ENCODE measurements at regions not wholly inside any gene's neighbourhood (a gene's known extent, or its start where the extent isn't known, plus 50 kb on each side); places are given as distances from the start of the nearest gene placed in this dataset.

GRCh38 chr3:30945291-30945690, 50.8 kb upstream of the GADL1 start:
- Histone ChIP-seq H3K36me3 (ENCODE audit: control insufficient read depth in 5 of 5, insufficient read depth in 5 of 5, low read length in 5 of 5) (no peaks in the 10 kb centered on the region), H3K4me3 (ENCODE audit: low read depth in 1 of 5, low read length in 5 of 5) (no peak overlapping the region), H3K9me3 (ENCODE audit: control insufficient read depth in 5 of 5, low read length in 5 of 5) (no peaks in the 10 kb centered on the region), H3K4me1 (ENCODE audit: control insufficient read depth in 5 of 5, insufficient read depth in 5 of 5, low read length in 5 of 5) (no peaks in the 10 kb centered on the region), H3K27ac (ENCODE audit: low read depth, low read length) (no peak overlapping the region), H3K9ac (ENCODE audit: low read length in 5 of 5) (no peak overlapping the region), H3K27me3 (ENCODE audit: control insufficient read depth in 5 of 5, insufficient read depth in 4 of 5, low read length in 5 of 5) (peaks cover 0 to 2% (median 0%) of the 10 kb centered on the region in 5 donors)

DNA sequence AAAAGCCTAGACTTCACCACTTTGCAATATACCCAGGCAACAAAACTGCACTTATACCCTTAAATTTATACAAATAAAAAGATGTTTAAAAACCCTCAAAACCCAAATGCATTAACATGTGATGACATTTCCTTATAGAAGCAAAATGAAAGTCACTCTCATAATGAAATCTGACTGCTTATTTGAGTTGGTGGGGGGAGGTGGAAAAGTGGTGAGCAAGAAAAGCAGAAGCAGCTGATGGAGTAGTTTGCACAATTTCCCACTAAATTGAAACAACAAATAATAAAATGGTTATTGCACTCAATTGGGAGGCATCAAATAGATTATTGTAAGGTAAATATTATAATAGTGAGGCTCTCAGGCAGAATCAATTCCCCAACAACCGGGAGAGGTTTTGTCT, 54.0 kb upstream of the GADL1 start:
- Histone ChIP-seq H3K9ac (ENCODE audit: low read length in 5 of 5) (no peak overlapping the region), H3K4me1 (ENCODE audit: control insufficient read depth in 5 of 5, insufficient read depth in 5 of 5, low read length in 5 of 5) (no peaks in the 10 kb centered on the region), H3K9me3 (ENCODE audit: control insufficient read depth in 5 of 5, low read length in 5 of 5) (no peaks in the 10 kb centered on the region), H3K27me3 (ENCODE audit: control insufficient read depth in 5 of 5, insufficient read depth in 4 of 5, low read length in 5 of 5) (no peaks in the 10 kb centered on the region), H3K4me3 (ENCODE audit: low read depth in 1 of 5, low read length in 5 of 5) (no peak overlapping the region), H3K27ac (ENCODE audit: low read depth, low read length) (no peak overlapping the region), H3K36me3 (ENCODE audit: control insufficient read depth in 5 of 5, insufficient read depth in 5 of 5, low read length in 5 of 5) (no peaks in the 10 kb centered on the region)

DNA sequence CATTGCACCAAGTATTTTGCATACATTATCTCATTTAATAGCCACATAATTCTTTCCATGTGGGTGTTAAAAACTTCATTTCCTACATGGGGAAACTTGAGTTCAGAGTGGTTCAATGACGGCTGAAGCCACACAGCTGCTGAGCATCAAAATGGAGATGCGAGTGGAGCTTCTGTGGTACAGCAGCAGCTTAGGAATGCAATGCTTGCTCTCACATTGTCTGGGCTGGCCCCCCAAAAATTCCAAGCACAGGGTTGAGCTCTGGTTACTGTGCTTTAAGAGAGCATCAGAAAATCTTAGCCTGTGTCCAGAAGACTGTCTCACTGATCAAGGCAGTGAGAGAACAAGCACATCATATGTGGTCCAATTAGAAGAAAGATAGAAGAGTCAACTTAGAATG, 57.4 kb upstream of the GADL1 start:
- Histone ChIP-seq H3K4me1 (ENCODE audit: control insufficient read depth in 5 of 5, insufficient read depth in 5 of 5, low read length in 5 of 5) (peaks cover 0 to 2% (median 0%) of the 10 kb centered on the region in 5 donors), H3K27me3 (ENCODE audit: control insufficient read depth in 5 of 5, insufficient read depth in 4 of 5, low read length in 5 of 5) (no peaks in the 10 kb centered on the region), H3K9me3 (ENCODE audit: control insufficient read depth in 5 of 5, low read length in 5 of 5) (no peaks in the 10 kb centered on the region), H3K9ac (ENCODE audit: low read length in 5 of 5) (no peak overlapping the region), H3K36me3 (ENCODE audit: control insufficient read depth in 5 of 5, insufficient read depth in 5 of 5, low read length in 5 of 5) (no peaks in the 10 kb centered on the region), H3K4me3 (ENCODE audit: low read depth in 1 of 5, low read length in 5 of 5) (no peak overlapping the region), H3K27ac (ENCODE audit: low read depth, low read length) (no peak overlapping the region)

GRCh38 chr3:30952786-30953185, 58.3 kb upstream of the GADL1 start:
- Histone ChIP-seq H3K4me1 (ENCODE audit: control insufficient read depth in 5 of 5, insufficient read depth in 5 of 5, low read length in 5 of 5) (peaks cover 0 to 2% (median 0%) of the 10 kb centered on the region in 5 donors), H3K4me3 (ENCODE audit: low read depth in 1 of 5, low read length in 5 of 5) (no peak overlapping the region), H3K9me3 (ENCODE audit: control insufficient read depth in 5 of 5, low read length in 5 of 5) (no peaks in the 10 kb centered on the region), H3K27ac (ENCODE audit: low read depth, low read length) (no peak overlapping the region), H3K27me3 (ENCODE audit: control insufficient read depth in 5 of 5, insufficient read depth in 4 of 5, low read length in 5 of 5) (no peaks in the 10 kb centered on the region), H3K9ac (ENCODE audit: low read length in 5 of 5) (no peak overlapping the region), H3K36me3 (ENCODE audit: control insufficient read depth in 5 of 5, insufficient read depth in 5 of 5, low read length in 5 of 5) (no peaks in the 10 kb centered on the region)

DNA sequence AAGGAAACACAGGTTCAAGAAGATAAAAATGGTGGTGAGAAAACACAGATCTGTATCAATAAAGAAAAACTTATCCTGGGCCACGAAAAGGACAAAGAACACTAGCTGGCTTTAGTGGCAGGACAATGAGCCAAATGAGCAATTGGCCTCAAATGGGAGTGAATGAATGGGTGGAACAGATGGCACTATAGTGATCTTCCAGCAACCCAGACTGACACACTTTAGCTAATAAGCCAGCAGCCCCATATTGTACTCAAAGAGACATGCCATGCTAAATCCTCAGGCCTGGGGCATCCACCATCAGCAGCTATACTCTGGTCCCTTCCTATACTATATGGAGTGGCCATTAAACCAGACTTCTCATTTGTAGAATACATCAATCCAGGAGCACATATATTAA, 60.0 kb upstream of the GADL1 start:
- Histone ChIP-seq H3K9ac (ENCODE audit: low read length in 5 of 5) (no peak overlapping the region), H3K9me3 (ENCODE audit: control insufficient read depth in 5 of 5, low read length in 5 of 5) (peaks cover 0 to 14% (median 12%) of the 10 kb centered on the region in 5 donors), H3K4me1 (ENCODE audit: control insufficient read depth in 5 of 5, insufficient read depth in 5 of 5, low read length in 5 of 5) (peaks cover 0 to 2% (median 0%) of the 10 kb centered on the region in 5 donors), H3K27me3 (ENCODE audit: control insufficient read depth in 5 of 5, insufficient read depth in 4 of 5, low read length in 5 of 5) (no peaks in the 10 kb centered on the region), H3K4me3 (ENCODE audit: low read depth in 1 of 5, low read length in 5 of 5) (no peak overlapping the region), H3K27ac (ENCODE audit: low read depth, low read length) (no peak overlapping the region), H3K36me3 (ENCODE audit: control insufficient read depth in 5 of 5, insufficient read depth in 5 of 5, low read length in 5 of 5) (no peaks in the 10 kb centered on the region)

GRCh38 chr3:30962084-30962483, 67.6 kb upstream of the GADL1 start:
- H3K9me3 ChIP-seq (ENCODE audit: control insufficient read depth in 5 of 5, low read length in 5 of 5): peaks cover 0 to 14% (median 12%) of the 10 kb centered on the region in 5 donors
- no peak overlapping the region for H3K27ac ChIP-seq (ENCODE audit: low read depth, low read length)
- H3K9ac ChIP-seq (ENCODE audit: low read length in 5 of 5): no peak overlapping the region
- H3K36me3 ChIP-seq (ENCODE audit: control insufficient read depth in 5 of 5, insufficient read depth in 5 of 5, low read length in 5 of 5): no peaks in the 10 kb centered on the region
- H3K4me1 ChIP-seq (ENCODE audit: control insufficient read depth in 5 of 5, insufficient read depth in 5 of 5, low read length in 5 of 5): no peaks in the 10 kb centered on the region
- H3K27me3 ChIP-seq (ENCODE audit: control insufficient read depth in 5 of 5, insufficient read depth in 4 of 5, low read length in 5 of 5): no peaks in the 10 kb centered on the region
- no peak overlapping the region for H3K4me3 ChIP-seq (ENCODE audit: low read depth in 1 of 5, low read length in 5 of 5)

GRCh38 chr3:30962493-30962892, 68.0 kb upstream of the GADL1 start:
- Histone ChIP-seq H3K4me1 (ENCODE audit: control insufficient read depth in 5 of 5, insufficient read depth in 5 of 5, low read length in 5 of 5) (no peaks in the 10 kb centered on the region), H3K36me3 (ENCODE audit: control insufficient read depth in 5 of 5, insufficient read depth in 5 of 5, low read length in 5 of 5) (no peaks in the 10 kb centered on the region), H3K9ac (ENCODE audit: low read length in 5 of 5) (no peak overlapping the region), H3K4me3 (ENCODE audit: low read depth in 1 of 5, low read length in 5 of 5) (no peak overlapping the region), H3K27ac (ENCODE audit: low read depth, low read length) (no peak overlapping the region), H3K9me3 (ENCODE audit: control insufficient read depth in 5 of 5, low read length in 5 of 5) (peaks cover 0 to 14% (median 12%) of the 10 kb centered on the region in 5 donors), H3K27me3 (ENCODE audit: control insufficient read depth in 5 of 5, insufficient read depth in 4 of 5, low read length in 5 of 5) (no peaks in the 10 kb centered on the region)

- Histone ChIP-seq H3K9ac (ENCODE audit: low read length in 5 of 5) (no peak overlapping the region), H3K27ac (ENCODE audit: low read depth, low read length) (no peak overlapping the region), H3K36me3 (ENCODE audit: control insufficient read depth in 5 of 5, insufficient read depth in 5 of 5, low read length in 5 of 5) (no peaks in the 10 kb centered on the region), H3K4me3 (ENCODE audit: low read depth in 1 of 5, low read length in 5 of 5) (no peak overlapping the region), H3K9me3 (ENCODE audit: control insufficient read depth in 5 of 5, low read length in 5 of 5) (peaks cover 0 to 12% (median 10%) of the 10 kb centered on the region in 5 donors), H3K4me1 (ENCODE audit: control insufficient read depth in 5 of 5, insufficient read depth in 5 of 5, low read length in 5 of 5) (no peaks in the 10 kb centered on the region), H3K27me3 (ENCODE audit: control insufficient read depth in 5 of 5, insufficient read depth in 4 of 5, low read length in 5 of 5) (no peaks in the 10 kb centered on the region)
Measured at GRCh38 chr3:30963223-30963722, 68.8 kb upstream of the GADL1 start.

DNA sequence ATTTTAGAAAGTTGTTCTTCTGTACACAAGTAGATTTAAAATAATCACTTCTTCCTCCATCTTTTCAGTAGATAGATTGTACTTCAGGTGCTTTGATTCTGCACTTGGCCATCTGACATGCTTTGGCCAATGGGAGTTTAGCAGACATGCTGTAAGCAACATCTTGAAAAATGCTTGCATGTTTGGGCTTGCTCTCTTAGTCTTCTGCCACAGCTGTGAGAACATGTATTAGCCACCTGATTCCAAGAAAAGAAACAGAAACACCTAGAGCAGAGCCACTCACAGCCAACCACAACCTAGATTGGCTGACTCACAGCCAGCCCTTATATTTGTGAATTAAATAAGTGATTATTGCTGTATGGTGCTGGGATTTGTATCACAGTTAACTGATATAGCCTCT, 70.2 kb upstream of the GADL1 start:
- H3K4me3 ChIP-seq (ENCODE audit: low read depth in 1 of 5, low read length in 5 of 5): no peak overlapping the region
- H3K27me3 ChIP-seq (ENCODE audit: control insufficient read depth in 5 of 5, insufficient read depth in 4 of 5, low read length in 5 of 5): no peaks in the 10 kb centered on the region
- H3K9ac ChIP-seq (ENCODE audit: low read length in 5 of 5): no peak overlapping the region
- H3K27ac ChIP-seq (ENCODE audit: low read depth, low read length): no peak overlapping the region
- no peaks in the 10 kb centered on the region for H3K4me1 ChIP-seq (ENCODE audit: control insufficient read depth in 5 of 5, insufficient read depth in 5 of 5, low read length in 5 of 5)
- no peaks in the 10 kb centered on the region for H3K9me3 ChIP-seq (ENCODE audit: control insufficient read depth in 5 of 5, low read length in 5 of 5)
- no peaks in the 10 kb centered on the region for H3K36me3 ChIP-seq (ENCODE audit: control insufficient read depth in 5 of 5, insufficient read depth in 5 of 5, low read length in 5 of 5)

DNA sequence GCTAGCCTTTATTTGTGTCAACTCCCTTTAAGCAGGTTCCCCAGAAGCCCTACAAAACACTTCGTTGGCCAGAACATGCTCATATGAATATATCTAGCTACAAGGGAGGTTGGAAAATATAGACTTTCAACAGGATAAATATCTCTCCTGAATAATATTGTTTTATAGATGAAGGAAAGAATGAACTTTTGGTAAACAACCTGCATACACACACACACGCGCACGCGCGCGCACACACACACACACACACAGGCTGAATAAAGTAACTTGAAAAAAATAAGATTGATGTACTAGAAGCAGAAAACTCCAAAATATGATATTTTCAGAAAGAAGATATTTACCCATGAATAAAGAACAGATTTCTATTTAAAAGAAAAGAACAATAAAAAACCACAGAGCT, 72.4 kb upstream of the GADL1 start:
- Histone ChIP-seq H3K27ac (ENCODE audit: low read depth, low read length) (no peak overlapping the region), H3K36me3 (ENCODE audit: control insufficient read depth in 5 of 5, insufficient read depth in 5 of 5, low read length in 5 of 5) (no peaks in the 10 kb centered on the region), H3K4me3 (ENCODE audit: low read depth in 1 of 5, low read length in 5 of 5) (no peak overlapping the region), H3K4me1 (ENCODE audit: control insufficient read depth in 5 of 5, insufficient read depth in 5 of 5, low read length in 5 of 5) (no peaks in the 10 kb centered on the region), H3K9me3 (ENCODE audit: control insufficient read depth in 5 of 5, low read length in 5 of 5) (no peaks in the 10 kb centered on the region), H3K9ac (ENCODE audit: low read length in 5 of 5) (no peak overlapping the region), H3K27me3 (ENCODE audit: control insufficient read depth in 5 of 5, insufficient read depth in 4 of 5, low read length in 5 of 5) (no peaks in the 10 kb centered on the region)

DNA sequence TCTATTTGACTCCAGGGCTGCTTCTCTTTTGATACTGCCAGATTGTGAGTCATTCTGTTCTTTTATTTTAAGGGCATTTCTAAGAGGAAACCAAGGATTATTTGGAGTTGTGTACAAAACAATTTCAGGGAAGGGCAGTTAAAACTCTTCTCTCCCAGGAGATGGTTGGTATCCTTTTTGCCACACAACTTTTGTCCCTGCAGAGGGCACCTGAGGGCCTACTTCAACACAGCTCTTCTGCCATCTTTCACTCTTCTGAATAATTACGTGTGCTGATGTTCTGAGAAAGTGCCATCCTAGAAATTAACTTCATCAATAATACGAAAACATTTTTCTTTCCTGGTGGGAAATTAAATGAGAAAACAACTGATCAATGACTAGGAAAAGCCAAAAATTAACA, 75.7 kb upstream of the GADL1 start:
- no peaks in the 10 kb centered on the region for H3K27me3 ChIP-seq (ENCODE audit: control insufficient read depth in 5 of 5, insufficient read depth in 4 of 5, low read length in 5 of 5)
- no peak overlapping the region for H3K9ac ChIP-seq (ENCODE audit: low read length in 5 of 5)
- H3K4me1 ChIP-seq (ENCODE audit: control insufficient read depth in 5 of 5, insufficient read depth in 5 of 5, low read length in 5 of 5): no peaks in the 10 kb centered on the region
- H3K4me3 ChIP-seq (ENCODE audit: low read depth in 1 of 5, low read length in 5 of 5): no peak overlapping the region
- no peaks in the 10 kb centered on the region for H3K9me3 ChIP-seq (ENCODE audit: control insufficient read depth in 5 of 5, low read length in 5 of 5)
- H3K36me3 ChIP-seq (ENCODE audit: control insufficient read depth in 5 of 5, insufficient read depth in 5 of 5, low read length in 5 of 5): no peaks in the 10 kb centered on the region
- H3K27ac ChIP-seq (ENCODE audit: low read depth, low read length): no peak overlapping the region

Data from subcutaneous abdominal adipose tissue (tissue), 5 donors.